GM21360 (cell line): ENCODE measurements at regions not wholly inside any gene's neighbourhood (a gene's known extent, or its start where the extent isn't known, plus 50 kb on each side); places are given as distances from the start of the nearest gene placed in this dataset.

Source experiments
- ATAC-seq: cut with Tn5 transposase; IDR thresholded peaks from one replicate; pipeline ENCODE4 v1.9.1; 2021; ENCODE audit warnings: mild to moderate bottlenecking, moderate library complexity; ENCODE audit not compliant: unreplicated experiment

DNA sequence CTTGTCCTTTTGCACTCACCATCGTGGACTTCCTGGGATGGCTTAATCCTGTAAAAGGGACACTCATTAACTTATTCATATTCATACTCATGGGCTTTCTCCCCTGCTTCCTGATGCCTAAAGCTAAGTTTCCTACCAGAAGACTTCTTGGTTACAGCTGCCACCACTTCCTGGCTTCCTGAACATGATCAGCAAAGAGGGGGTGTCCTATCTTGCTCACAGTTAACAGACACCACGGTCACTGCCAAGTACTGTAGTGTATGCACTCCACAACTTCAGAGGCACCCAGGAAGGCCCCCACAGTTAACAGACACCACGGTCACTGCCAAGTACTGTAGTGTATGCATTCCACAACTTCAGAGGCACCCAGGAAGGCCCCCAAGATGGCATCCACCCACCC is 177.8 kb downstream of the SIPA1L2 start:
- ATAC-seq, result no peak

DNA sequence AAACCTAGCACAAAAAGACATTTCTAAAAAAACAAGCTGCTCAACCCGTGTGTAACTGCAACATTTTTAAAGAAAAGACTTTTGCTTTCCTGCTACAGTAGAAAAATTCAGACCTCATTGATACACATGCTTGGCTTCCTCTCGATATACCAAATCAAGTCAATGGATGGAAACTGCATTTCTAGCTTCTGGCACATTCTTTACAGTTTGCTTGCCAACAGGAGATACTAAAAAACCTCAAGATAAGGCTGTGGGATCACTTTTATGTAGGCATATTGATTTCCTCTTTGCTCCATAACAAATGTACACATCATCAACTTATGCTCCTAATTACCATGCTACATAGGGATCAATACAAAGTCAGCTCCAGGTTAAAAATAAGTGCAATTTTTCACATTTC is 178.4 kb downstream of the SIPA1L2 start:
- no peak for ATAC-seq

DNA sequence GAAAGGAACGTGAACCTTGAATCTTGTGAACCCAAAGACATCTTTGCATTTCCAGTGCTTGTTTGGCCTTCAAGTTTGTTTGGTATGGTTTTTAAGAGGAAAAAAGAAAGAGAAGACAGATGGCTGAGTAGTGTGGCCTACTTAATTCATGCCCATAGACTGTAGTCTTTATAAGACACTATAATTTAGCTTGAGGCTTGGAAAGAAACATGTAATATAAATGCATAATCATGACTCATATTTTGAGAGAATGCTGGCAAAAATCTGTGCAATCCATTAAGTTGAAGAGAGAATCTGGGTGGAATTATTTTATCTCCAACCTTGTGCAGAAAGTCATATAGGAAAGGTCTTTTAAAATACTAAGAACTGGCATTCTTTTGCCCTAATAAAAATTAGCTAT is 179.3 kb downstream of the SIPA1L2 start:
- ATAC-seq, result no peak

DNA sequence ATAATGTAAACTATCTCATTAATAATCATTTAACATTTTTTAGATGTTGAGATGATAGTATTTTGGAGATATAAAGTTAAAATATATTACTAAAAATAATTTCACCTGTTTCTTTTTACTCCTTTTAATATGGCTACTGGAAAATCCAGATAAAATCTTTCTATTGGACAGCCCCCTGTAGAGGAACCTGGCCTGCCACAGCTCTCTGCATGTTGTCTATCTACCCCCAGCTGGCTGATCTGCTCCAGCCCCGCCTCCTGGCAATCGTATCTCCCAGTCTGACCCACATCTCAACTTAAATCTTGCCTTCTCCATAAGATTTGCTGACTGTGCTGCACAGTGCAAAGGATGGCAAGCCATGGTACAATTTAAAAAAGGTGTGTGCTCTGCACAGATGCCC is 182.8 kb downstream of the SIPA1L2 start:
- no peak for ATAC-seq

DNA sequence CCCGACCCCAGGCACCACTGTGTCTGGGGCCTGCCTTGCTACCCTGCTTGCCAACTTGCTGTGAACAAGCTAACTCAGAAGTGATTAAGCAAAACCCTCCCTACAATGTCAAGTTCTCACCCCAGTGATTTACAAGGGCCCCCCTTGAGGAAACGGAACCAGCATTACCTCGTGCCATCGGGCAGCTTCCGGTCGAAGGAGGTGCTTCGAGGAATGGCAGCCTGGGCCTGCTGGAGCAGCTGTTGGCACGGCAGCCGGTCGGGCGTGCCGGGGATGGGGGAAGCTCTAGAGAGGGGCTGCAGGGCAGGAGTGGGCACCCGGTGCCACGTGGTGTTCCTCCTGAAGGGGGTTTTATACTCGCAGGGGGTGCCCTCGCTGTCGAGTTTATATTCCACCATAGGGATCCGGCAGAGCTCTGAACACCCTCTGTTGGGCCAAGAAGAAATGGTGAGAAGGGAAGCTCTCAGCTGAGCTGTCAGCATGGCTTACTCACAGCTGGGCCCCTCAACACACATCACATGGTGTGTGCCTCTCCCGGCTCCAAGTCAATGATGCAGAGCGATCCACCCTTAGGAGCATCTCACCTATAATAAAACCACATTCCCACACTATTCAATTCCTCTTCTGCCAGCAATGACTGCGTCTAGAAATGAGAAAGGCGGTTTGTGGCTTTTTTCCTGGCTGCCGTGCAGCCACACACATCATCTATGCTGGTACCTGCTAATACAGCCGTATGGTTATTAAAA is 184.4 kb downstream of the SIPA1L2 start:
- ATAC-seq, result no peak

DNA sequence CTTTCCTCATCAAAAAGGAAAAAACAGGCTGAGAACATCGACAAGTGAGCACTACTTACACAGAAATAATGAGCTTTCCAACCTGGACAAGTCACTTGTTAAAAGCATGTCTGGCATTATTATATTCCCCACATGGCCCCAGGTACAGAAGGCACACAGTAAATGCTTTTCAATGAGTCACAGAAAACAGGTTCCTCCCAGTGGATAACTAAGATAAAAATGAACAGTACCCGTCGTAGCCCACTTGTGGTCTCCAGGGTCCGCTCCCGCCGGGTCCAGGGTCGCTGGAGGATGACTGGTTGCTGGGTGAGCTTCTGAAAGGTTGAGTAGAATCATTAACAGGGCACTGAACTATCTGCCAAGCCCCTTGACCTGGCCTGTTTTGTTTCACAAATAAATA is 186.6 kb downstream of the SIPA1L2 start:
- no peak for ATAC-seq

DNA sequence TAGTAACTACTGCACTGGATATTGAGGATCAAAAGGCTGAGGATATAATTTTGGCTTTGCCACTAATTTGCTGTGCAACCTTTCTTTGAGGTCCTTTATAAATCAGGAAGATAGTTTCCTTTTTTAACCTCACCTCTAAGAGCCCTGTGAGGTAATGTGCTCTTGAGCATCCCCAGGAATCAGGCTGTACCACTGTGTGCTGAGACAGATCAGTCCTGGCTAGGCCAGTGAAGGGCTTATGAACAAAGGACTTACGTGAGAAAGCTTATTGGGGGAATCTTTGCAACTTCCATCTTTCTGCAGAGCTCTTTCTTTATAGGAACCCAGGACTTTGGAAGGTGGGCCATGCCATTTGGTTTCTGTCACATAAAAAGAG is 188.9 kb downstream of the SIPA1L2 start:
- ATAC-seq, result no peak

DNA sequence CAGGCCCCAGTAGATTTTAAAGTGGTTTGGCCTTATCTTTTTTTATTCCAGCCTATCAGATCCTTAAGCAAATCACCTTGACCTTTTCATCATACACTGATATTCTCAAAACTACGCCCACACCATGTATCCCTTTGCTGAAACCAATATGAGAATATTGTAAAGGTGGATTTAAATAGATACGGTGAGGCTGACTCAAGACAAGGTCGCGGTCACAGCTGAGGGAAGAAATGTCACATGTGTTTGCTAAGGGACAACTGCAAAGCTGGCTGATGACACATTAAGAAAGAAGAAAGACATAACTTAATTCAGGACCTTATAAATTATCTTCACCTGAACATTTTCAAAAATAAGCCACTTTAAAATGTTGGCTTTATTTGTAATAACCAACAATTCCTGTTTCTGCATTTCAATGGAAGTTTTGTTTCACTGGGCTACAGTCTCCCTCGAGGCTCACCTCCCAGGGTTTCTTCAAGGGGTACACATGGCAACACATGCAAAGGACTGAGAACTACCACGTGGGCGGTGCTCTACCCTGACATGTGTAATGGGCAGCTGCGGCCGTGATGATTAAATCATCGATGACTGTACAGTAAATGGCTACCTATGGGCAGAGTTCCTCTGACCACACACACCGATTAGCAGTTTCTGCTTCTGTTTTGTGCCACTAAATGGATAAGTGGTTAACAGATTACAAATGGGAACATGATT is 189.5 kb downstream of the SIPA1L2 start:
- no peak for ATAC-seq

DNA sequence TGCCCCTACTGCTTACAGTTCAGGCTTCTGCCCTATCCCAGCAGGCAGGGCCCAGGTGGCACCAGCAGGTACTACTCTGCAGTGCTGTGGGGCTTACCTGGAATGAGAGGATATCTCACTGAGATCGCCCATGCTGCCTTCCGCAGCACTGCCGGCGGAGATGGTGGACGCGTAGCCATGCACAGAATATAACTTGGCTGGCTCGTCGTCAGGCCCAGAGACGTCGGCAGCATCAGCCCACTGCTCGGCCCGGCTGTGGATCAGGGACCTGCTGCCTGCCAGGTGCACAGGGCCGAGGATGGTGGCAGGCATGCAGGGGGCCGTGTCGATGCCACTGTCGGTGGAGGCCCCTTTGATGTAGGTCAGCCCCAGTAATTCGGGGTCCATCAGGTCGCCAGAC is 190.9 kb downstream of the SIPA1L2 start:
- no peak for ATAC-seq

DNA sequence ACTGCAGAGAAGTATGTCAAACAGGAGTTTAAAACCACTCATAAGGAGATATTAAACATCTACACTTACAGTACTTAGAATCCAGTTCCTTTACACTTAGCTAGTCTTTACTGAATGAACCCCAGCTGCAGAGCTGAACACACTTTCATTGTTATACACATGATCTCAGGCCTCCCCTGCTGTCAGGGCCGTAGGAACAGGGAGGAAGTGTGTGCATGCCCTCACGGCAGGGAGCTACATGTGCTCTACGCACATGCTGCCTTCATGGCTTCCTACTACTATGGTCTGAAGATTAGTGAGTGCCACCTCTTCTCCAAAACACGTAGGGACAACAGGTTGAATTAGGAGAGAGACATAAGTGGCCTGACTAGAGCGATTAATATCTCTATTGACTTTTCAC is 191.5 kb downstream of the SIPA1L2 start:
- no peak for ATAC-seq

DNA sequence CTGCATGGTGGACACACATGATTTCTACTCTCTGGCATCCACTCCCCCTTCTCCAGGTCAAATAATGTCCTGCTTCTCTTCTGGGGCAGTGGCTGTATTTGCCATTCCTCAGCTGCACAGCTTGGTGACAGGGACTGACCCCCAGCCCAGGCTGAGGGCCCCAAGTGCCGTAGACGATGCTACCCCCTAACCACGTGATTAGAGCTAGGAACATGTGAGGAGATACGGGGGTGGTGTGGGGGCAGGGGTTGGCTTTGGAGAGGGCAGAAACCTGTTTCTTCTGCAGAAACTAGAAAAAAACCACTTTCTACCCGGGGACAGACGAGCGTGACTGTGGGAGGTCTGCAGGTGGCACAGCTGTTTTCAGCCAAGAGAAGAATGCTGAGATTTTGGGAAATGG is 192.4 kb downstream of the SIPA1L2 start:
- ATAC-seq, result no peak

DNA sequence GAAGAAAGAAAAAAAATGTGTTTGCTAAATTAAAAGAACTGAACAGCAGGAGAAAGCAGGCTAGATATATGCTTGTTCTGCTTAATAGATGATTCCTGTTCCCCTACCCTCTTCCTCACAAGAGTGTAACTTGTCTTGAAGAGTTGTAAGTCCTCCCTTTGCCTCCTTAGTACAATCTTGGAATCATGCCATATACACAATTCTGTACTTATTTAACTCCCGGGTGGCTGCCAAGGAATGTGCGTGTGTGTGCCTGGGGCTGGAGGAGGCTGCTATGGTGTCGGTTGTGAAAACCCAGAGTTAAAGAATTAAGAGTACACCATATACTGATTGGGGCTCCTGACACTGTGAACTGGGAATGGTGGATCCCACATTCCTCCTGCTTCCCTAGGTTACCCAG is 194.2 kb downstream of the SIPA1L2 start:
- ATAC-seq, result no peak

DNA sequence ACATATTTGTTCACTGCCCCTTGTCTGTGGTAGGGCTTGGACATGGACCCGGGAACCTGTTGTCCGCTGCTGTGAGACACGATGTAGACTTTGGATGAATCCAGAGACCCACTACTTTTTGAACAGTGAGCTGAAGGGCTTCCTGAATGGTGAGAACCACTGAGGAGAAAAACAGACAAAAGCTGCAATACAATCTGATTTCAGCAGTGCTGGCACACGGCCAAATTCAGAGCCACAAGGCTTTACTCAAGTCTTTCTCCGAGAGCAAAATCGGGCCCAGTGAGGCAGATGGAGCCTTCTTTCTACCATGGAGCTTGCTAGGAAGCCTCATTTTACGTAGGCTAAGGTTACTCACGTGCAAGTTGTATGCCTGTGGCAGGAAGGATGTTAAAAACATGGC is 197.6 kb downstream of the SIPA1L2 start:
- no peak for ATAC-seq

DNA sequence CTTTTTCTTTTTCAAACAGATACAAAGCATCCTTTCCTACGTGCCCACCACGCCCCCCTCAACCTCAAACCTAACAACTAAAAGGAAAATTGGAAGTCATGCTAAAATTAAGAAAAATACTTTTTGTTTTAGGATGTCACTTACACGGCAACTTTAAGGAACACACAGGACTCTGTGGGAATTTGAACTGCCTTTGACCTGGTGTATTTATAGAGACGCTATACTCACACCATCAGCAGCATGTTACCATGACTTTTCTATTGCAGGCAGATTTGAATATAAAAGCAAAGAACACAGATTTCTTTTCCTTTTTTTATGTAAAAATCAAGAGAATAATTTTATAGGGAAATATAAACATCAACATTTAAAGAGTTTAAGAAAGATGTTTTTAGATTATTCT is 198.2 kb downstream of the SIPA1L2 start:
- no peak for ATAC-seq

DNA sequence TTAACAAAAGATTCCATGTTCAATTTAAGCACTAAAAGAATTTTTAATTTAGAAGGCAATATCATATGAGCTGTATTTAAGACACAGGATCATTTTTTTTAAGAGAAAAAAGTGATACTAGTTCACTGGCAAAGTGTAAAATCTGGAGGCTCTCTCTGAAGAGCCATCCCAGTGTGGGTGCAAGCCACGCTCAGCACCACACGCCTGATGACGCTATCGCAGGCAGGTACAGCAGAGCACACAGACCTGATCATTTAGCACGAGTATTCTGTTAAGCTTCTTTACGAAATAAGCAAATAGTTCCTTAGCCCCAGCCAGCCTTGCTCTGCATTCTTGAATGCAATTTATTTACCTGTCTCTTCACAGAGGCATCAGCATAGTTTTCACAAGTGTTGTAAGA is 198.6 kb downstream of the SIPA1L2 start:
- no peak for ATAC-seq

DNA sequence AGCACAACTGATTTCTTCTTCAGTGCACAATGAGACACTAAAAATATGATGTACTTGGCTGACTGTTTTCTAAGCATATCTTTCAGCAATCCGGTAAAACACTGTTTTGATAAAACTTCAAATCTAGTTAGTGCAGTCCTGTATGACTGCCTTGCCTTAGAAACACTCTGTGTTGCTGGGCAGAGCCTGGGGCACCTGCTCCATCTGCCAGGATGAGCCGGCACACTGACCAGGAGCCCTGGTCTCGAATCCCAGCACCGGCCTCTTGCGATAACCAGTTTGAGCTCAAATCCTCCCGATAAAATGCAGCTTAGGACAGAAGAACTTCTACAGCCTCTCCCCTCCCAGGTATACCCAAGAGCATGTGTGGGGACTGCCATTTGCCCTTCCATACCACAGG is 199.5 kb downstream of the SIPA1L2 start:
- ATAC-seq, result no peak

DNA sequence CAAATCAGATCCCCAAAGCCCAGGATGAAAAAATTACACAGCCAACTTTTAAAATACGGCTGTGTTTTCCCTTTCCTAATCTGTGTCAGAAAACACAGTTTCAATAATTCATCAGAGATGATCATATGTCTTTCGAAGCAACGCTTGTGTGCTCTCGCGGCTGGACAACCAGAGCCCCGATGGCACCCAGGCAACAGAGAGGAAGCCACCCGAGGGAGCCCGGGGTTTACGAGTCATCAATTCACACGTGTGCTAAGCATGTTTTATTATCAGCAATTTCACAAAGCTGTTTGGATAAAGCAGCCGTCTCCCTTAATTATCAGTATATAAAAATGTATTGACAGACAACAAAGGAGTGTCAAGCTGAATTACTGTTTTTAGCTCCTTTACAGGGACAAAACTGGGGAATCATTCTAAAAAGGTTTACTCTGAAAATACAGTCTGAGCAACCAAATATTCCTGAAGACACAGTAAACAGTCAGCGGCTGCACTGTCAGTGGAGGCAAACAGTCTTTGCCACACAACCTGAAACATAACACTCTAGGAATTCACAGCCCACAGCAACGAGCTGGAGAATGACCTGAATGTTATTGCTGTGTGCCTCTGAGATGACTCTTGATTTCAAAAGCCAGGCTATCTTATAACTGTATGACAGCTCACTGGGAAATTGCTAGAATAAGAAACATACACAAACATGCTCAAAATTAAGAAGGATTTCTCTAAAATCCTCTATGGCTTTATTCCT is 201.0 kb downstream of the SIPA1L2 start:
- no peak for ATAC-seq

DNA sequence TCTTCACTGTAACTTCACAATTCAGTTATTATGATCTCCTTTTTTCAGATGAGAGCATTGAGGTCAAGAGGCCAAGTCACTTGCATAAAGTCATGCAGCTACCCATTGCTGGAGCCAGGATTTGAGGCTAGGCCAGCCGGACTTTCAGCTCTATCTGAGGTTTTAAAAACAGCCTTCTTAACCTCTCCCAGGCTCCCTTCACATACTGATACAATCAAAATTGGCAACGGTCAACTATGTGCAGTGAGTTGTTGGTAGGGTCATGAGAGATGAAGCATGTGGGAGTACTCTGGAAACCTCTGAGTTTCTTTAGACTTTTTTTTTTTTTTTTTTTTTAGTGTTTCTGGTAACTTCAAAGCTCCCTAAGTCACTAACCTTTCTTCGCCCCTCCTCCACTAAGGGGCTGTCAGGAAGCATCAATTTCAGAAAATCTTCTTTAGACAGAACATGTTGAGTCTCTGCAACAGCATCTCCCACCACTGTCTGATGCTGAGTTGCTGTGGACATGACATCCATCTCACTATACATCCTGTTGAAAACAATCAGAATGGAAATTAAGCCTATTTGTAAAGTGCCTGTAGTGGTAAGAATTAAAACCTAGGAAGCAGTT is 201.8 kb downstream of the SIPA1L2 start:
- ATAC-seq, result no peak

DNA sequence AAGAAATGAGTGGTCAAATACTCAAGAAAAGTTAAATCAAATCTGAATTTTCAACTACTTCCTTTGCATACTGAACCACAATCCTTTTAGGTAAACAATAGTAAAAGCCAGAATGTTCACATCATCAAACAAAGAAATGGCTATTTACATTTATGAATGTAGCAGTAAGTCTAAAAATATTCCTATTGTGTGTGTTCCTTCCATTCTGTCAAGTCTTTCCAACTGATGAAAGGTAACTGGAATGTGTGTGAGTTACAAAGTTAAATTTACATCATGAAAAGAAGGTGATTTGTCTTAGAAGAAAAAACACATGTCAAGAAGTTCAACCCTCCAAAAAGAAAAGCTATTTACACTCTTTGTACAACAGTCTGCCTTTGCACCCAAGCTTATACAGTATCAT is 203.1 kb downstream of the SIPA1L2 start:
- no peak for ATAC-seq

DNA sequence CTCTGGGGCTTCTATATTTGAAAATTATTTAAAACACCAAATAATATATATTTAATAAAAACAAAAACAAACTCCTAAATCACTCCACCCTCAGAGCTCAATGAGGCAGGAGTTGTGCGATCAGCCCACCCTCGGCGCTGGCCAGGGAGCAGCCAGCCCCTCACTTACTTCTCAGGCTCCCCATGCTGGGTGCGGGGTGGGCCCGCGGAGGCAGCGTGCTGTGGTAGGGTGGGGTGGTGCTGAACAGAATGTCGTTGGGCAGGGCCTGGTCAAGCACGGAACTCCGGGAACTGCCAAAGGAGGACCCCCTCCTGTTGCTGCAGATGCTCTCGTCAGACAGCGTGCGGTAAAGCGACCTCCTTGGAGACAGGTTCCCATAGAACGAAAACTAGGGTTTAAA is 204.5 kb downstream of the SIPA1L2 start:
- no peak for ATAC-seq

DNA sequence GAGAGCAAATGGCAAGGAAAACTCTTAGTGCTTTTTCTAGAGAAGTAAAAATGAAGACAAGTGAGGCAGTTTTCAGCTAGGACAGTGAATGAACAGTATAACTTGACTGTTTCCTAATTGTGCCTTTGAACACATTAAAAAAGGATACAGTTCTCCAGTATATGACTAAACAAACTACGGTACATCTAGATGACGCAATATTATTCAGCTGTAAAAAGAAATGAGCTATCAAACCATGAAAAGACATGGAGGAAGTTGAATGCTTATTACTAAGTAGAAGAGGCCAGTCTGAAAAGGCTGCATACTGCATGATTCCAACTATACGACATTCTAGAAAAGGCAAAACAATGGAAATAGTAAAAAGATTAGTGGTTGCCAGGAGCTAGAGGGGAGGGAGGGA is 206.3 kb downstream of the SIPA1L2 start:
- no peak for ATAC-seq

DNA sequence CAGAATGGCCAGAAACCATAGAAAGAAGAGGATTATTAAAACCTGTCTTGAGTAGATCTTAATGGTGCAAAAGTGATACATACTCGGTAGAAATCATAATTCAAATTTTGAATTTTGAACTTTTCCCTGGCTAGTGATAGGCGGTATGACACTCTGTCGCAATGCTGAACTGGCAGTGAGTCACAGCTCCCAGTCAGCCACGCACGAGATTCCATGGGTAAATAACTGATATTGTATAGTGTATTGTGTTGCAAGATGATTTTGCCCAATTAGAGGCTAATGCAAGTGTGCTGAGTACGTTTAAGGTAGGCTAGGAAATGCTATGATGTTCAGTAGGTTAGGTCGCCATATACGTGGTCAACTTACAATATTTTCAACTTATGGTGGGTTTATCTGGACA is 207.0 kb downstream of the SIPA1L2 start:
- ATAC-seq, result no peak
